AG09309 (cell line): ENCODE measurements at regions not wholly inside any gene's neighbourhood (a gene's known extent, or its start where the extent isn't known, plus 50 kb on each side); places are given as distances from the start of the nearest gene placed in this dataset.

Experiments
- DNase-seq: peaks from one replicate; pipeline ENCODE4 v3.0.0-alpha.2; 2010; ENCODE audit warnings: low read depth
- H3K4me3 ChIP-seq: 2 replicates; pipeline ENCODE4 v1.5.1; 2011; ENCODE audit warnings: mild to moderate bottlenecking, low read depth, low read length, moderate library complexity; ENCODE audit not compliant: control insufficient read depth
- TF ChIP-seq, protein P1 (sequence below): IDR thresholded peaks from 2 replicates; pipeline ENCODE4 v1.5.1; 2011; ENCODE audit warnings: mild to moderate bottlenecking, low read depth, low read length, inconsistent platforms; ENCODE audit not compliant: insufficient read depth, control insufficient read depth; ENCODE audit errors: missing control alignments

DNA sequence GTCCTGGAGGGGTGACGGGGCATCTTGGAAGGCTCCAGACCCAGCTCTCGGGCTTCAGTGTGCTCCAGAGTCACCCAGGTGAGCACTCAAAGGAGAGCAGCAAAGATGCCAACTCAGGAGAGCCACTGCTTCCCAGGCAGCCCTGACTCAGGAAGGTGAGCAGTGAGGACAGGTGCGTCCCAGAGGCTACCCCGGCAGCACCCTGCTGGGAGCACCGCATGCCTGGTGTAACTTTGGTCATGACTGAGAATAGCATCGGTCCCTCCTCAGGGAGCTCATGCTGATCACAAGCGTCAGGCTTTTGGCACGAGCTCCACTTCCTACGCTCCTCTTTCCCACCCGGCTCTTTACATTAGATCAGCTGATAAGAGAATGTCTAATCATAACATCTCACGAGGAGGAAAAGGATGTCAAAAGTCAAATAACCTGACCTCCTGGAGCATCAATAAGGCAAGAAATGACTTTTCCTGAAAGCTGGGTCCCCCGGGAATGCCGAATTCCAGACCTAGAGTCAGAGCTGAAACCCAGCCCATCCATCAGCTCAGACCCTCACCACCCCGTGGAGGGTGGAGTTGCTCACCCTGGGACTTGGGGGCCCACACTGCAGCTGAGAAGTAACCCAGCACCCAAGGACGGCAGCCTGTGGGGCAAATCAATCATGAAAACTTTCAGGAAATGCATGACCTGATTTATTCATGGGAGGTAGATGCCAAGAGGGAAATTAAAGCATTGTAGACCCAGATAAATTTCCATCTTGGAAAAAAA lies 248.8 kb downstream of the ACKR3 start:
- no peak for DNase-seq
- no peak overlapping the region for H3K4me3 ChIP-seq
- TF ChIP-seq, protein P1, sequence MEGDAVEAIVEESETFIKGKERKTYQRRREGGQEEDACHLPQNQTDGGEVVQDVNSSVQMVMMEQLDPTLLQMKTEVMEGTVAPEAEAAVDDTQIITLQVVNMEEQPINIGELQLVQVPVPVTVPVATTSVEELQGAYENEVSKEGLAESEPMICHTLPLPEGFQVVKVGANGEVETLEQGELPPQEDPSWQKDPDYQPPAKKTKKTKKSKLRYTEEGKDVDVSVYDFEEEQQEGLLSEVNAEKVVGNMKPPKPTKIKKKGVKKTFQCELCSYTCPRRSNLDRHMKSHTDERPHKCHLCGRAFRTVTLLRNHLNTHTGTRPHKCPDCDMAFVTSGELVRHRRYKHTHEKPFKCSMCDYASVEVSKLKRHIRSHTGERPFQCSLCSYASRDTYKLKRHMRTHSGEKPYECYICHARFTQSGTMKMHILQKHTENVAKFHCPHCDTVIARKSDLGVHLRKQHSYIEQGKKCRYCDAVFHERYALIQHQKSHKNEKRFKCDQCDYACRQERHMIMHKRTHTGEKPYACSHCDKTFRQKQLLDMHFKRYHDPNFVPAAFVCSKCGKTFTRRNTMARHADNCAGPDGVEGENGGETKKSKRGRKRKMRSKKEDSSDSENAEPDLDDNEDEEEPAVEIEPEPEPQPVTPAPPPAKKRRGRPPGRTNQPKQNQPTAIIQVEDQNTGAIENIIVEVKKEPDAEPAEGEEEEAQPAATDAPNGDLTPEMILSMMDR, result no peak

DNA sequence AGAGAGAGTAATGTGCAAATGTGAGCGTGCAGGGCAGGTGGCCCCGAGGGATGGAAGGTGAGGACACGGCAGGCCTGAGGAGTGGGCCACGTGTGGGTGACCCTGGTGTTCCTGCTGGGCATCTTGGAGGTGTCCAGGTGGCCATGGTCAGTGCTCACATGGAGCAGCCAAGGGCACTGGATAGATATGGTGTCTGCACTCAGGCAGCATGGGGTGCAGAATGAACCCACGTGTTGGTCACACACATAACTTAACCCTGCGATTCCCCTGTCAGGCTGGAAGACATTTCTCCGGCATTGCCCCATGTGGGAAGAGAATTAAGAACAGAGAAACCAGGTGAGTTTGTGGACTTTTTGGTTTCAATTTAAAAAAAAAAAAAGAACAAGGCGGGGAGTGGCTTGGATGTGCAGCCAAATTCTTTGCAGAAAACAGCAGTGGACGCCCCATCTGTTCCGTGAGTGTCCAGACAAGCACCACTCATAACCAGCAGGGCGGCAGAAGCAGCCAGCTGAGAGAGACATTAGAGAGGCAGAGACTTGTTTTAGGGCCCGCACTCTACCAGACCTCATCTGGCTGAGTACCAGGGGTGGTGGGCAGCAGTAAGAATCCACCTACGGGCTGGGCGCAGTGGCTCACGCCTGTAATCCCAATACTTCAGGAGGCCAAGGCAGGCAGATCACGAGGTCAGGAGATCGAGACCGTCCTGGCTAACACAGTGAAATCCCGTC lies 249.8 kb downstream of the ACKR3 start:
- DNase-seq, result no peak
- no peak overlapping the region for H3K4me3 ChIP-seq
- TF ChIP-seq, protein P1, result no peak

DNA sequence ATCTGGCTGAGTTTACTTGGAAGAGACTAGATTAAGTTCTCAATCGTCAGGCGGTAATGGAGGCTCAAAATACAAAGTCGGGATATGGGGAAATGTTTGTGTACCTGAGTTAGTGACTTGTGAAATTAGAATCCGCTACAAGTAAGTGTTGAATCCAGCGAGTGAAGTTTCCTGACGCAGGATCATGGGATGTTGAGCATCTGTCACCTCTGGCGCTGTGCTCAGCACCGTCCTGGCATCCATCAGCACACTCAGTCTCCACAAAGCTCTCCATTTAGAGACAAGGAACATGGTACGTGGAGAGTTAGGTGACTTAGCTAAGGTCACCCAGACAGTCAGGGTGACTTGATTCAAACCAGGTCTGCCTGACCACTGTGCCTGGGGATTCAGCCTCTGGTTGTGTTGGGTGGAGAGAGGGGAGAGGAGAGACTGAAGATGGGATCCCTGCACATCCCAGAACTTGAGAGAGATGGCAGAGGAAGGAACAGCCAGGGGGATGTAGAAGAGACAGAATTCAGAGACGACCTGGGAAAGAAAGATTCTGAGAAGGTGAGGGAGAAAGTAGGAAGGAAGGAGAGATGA lies 251.2 kb downstream of the ACKR3 start:
- no peak for DNase-seq
- H3K4me3 ChIP-seq, result no peak overlapping the region
- TF ChIP-seq, protein P1, result no peak

DNA sequence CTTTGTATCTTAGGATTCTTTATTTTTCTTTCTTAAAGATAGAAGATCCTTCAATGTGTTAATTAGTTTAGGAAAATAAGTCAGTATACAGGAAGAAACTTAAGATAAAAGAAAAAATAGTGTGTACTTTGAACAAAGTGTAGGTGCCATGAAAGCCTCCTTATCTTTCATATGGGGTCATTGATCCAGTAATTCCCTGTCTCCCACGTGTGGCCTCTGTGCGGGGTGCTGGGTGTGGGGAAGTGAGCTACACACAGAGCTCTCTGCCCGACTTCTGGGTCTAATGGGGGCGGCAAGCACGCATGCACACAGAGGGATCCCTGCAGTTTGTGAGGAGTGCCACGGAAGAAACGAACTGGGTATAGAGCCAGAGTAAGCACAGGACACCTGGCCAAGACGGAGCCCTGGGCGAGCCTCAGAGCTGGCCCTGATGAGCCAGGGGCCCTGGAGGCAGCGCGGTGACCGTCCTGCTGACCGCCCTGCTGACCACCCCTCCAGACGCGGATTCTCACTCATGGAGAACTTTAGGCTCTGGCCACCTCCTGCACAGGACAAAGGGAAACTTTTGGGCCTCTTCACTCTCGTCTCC lies 253.5 kb downstream of the ACKR3 start:
- H3K4me3 ChIP-seq, result no peak overlapping the region
- DNase-seq, result no peak
- TF ChIP-seq, protein P1, result no peak

DNA sequence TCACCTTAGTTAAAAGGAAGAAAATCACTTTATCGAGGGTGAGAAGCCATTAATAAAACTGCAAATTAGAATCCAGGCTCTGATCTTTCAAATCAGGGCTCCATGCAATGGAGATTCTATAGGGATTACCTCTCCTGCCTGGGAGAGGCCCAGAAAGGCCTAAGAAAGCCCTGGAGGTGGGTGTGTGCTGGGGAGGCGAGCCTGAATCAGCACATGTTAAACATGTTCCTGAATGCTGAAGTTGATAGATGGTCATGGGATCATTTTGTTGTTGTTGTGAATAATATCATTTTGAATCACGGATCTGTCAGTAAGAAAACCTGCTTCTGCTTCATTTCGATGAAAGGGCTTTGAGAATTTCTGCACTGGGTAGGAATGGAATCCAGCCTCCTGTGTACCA lies 254.3 kb downstream of the ACKR3 start:
- no peak for DNase-seq
- TF ChIP-seq, protein P1, result no peak
- H3K4me3 ChIP-seq, result no peak overlapping the region

DNA sequence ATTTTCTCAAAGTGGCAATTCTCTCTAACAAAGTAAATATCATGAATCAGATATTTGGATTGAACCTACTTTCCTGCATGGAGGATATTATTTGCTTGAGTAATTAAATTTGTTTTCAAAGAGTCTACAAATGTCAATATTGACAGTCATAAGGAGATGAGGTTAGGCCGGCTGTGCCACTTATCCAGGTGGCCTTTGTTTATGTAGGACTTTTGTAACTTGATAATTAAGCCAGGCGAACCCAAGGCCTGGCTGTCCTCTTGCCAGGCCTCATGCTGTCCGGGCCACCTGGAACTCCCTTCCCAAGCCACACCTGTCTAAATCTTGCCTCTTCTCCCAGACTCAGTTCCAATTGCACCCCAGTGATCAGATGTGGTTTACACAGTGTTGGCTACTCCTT lies 255.2 kb downstream of the ACKR3 start:
- TF ChIP-seq, protein P1, result no peak
- H3K4me3 ChIP-seq, result no peak overlapping the region
- DNase-seq, result no peak
